GM19023 (cell line): ENCODE measurements at regions not wholly inside any gene's neighbourhood (a gene's known extent, or its start where the extent isn't known, plus 50 kb on each side); places are given as distances from the start of the nearest gene placed in this dataset.
A peak's percentile ranks its signal among the peaks of the same experiment; 100 is the strongest.

Experiments
- ATAC-seq: cut with Tn5 transposase; IDR thresholded peaks from one replicate; pipeline ENCODE4 v1.9.1; 2021; ENCODE audit warnings: mild to moderate bottlenecking, moderate library complexity; ENCODE audit not compliant: unreplicated experiment

DNA sequence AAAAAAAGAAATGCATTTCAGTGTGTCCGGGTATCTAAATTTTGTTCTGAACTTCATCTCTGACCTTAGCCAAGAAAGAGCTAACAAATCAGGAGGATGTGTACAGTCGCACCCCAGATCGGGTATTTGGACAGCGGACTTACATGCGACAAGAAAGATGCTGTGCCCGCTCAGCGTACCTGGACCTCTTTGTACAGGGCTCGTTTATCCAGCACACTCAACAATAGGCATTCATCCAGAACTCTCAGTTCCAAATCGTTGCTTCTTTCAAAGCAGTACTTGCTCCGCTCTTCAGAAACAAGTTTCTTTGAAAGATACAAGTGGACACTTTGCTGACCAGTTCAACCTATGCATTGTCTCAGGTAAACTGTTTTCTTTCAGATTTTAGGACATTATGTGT lies 191.7 kb downstream of the LY86 start:
- ATAC-seq: no peak

DNA sequence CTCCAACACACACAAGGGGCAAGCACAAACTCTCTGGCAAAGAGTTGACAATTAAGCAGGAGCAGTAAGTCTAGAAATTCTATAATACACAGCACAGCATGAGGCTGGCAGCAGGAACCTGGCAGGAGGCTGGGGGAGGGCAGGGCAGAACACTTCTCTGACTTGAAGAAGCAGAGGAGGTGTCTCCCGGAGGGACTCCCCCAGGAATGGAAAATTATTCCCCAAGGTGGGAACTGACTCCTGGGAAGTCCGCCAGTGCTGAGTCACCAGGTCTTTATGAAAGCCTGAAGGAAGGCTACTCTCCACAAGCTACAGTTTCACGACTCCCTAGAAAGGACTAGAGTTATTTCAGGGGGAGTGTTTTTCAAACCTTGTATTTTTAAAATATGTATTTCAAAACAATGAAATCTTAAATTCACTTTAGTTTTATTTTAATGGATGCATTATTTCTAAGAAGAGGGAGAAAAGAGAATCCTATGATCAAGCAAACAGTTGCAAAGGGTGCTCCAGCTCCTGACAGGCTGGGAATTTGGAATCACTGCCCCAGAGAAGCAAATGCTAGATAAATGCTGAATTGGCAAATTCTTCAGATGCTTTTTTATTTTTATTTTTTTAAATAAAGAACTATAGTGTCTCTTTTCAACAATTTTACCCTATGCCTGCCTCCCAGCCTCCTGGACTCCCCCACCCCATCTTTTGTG lies 192.8 kb downstream of the LY86 start:
- ATAC-seq: no peak

DNA sequence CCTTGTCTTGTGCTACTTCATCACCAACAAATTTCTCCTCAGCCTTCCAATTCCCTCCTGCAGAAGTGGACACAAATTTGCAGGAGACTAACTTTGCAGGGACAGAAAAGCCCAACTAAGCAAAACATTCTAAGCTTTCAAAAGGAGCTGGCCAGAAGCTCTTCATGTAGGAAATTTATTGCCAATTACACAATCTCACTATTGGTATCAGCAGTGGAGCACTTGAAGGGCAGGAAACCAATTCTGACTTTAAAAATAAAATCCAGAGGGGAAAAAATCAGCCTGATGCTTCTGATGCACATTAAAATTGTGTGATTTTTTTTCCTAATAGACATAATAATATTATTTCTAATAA lies 193.3 kb downstream of the LY86 start:
- ATAC-seq: no peak

DNA sequence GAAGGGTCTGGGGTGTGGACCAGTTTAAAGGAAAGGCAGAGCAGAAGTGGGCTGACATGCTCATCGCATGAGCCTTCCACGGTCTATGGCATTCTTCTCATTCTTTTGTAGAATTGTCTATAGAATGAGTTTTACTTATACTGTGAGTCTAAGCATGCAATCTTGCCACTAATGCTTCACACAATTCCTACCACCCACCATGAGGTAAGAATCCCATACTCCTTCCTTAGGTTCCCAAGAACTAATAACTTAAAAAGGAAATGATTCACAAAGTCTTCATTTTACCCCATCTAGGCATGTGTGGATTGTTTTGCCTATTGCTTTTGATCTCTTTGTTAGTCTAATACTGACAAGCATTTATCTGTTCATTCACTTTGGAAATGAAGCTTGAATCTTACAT lies 195.2 kb downstream of the LY86 start:
- no peak for ATAC-seq

DNA sequence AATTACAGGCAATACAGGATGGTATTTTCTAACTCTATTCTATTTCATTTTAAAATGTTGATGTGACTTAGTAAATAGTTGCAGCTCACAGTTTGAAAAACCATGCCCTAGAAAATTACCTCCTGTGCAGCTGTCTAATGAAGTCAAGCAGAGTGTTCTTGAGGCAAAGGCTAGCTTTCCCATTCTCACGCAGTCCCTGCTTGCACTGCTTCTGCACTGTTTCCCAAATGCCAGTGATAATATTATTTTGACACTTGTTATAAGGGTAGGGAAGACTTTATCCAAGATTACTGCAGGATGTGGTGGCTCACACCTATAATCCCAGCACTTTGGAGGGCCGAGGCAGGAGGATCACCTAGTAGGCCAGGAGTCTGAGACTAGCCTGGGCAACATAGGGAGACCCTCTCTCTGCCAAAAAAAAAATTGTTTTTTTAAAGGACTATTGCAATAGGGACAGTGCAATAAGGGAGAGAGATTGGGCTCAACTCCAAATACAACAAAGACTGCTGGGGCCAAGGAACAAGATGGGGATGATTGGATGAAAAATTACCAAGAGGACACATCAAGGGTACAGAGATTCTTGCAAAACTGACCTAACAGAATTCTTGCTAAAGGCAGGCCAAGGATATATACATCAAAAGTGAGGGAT lies 196.1 kb downstream of the LY86 start:
- ATAC-seq: no peak

DNA sequence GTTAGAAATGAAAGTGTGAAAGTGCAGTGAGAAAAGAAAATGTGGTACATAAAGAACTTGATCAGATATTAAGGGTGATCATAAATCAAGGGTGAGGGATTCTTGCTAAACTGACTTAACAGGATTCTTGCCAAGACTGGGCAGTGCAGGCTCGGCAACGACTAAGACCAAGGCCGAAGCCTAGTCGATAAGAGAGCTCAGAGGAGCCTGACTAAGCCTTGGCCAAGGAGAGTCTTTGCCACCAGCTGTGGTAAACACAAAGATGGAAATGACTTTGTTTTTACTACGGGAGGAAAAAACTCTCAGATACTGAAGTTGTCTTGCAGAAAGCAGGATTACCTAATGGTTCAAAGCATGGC lies 196.6 kb downstream of the LY86 start:
- no peak for ATAC-seq

DNA sequence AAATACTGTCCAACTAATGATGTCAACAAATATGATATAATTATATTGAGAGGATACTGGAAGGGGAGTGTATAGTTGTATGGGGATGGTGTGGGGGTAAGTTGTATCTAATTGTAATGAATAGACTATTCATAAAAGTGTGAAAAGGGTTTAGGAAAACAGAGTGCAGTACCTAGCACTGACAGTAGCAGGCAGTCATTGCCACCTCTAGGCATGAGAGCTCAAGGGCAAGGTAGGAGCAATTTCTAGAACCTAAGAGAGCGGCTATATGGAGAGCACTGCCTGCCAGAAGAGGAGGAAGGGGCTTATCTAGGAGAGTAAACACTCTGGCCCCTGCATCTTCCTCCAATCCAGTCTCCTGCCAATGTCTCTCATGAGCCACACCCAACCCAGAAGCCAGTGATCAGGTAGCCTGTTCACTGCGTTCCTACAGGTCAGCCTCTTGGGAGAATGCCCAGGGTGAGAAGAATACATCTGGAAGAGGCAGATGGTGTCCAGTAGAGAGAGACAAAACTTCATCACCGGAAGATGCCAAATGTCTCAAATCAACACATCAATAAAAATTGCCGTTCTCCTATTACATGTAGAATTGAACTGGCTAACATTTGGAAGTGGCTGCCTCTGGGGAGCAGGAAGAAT lies 200.0 kb downstream of the LY86 start:
- ATAC-seq: no peak

DNA sequence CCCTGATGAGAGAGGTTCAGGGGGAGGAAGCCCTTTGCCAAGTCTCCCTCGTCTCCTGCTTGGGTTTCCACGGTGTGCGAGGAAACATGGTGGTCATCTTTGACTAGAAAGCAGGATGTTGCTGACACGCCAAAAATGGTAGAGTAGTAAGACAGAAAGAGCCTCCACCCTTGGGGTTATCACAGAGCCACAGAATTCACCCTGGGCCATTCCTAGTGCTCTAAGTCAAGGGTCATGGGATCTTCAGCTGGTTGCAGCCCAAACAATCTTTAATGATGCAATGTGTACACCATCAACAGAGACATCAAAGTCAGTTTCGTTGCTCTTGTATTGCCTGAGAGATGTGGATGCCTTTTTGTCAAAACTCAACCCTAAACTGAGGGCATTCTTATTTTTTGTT lies 201.9 kb downstream of the LY86 start:
- ATAC-seq: no peak

DNA sequence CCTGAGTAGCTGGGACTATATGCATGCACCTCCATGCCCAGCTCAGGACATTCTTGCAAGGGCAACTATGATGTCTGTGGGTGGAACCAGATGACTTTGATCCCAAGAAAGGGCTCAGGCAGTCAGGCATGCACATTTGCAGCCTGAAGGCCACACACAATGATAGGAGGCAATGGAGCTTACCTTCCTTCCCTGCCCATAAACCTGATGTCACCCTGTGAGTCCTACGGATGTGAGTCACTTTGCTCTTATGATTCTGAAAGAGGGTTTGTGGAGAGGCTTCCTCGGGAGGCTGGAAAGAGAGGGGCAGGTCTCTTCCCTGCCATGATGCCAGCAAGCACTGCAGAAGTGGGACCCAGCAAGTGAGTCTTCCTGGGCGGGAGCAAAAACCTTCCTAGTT lies 202.4 kb downstream of the LY86 start:
- no peak for ATAC-seq

DNA sequence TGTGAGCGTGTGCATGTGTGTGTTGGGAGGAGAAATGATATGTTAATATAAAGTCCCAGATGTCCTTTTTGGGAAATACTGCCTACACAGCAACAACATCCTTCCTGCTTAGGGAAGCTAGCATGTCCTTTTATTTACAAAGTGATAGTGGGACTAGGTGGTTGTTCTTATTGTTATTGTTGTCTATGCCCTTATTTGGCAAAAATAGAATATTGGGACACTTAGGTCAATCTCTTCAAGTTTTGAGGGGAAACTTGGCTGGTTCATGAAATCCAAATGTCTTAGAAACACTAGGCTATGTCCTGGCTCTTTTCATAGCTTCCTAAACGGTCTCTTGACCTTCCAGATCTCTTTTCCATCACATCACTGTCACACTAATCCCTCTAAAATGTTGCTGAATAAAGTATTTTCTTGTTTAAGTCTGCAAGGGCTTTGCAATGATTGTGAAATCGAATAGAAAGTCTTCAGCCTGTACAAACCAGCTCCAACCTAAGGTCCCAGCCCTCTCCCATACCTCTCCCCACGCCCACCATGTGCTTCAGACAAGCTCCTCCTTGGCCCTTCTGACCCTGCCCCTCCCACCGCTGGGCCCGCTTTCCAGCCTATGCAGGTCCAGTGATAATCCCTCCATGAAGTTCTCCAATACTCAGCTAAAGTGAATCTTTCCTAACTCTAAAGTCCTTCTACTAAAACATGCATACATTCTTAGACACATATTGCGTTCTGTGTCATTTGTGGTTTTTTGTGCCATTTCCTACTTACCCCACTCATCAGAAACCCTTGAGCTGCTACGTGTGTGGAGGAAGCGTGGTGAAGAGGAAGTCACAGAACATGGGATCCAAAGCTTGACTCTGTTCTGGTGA lies 205.1 kb downstream of the LY86 start:
- ATAC-seq: no peak

DNA sequence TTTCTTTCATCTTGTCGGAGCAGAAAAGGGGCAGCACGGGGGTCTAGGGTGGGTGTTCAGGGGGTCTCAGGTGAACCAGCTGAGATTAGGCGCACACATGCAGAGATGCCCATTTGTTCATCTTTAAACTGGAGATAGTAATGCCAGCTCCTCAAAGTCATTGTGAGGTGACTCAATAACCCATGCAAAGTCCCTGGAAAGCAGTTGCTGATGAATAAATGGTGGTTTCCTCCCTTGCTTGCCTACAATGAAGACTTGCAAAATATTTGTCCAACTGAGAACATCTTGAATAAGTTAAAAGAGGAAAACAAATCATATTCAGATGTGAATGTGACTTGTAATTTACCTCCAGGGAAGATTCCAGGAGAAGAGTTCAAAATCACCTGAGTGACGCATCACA lies 206.9 kb downstream of the LY86 start:
- ATAC-seq: no peak

DNA sequence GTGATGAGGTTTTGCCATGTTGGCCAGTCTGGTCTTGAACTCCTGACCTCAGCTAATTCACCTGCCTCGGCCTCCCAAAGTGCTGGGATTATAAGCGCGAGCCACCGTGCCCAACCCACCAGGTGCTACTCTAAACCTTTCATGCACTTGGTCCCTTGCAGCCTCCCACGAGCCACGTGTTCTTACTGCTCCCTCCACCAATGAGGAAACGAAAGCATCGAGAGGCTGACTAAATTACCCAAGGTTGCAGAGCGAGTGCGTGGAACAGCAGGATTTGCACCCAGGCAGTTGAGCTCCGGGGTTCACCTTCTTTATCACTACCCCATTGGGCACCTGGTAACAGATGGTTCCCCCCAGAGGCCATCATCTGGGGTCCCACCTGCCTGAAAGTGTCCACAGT lies 208.3 kb downstream of the LY86 start:
- no peak for ATAC-seq

DNA sequence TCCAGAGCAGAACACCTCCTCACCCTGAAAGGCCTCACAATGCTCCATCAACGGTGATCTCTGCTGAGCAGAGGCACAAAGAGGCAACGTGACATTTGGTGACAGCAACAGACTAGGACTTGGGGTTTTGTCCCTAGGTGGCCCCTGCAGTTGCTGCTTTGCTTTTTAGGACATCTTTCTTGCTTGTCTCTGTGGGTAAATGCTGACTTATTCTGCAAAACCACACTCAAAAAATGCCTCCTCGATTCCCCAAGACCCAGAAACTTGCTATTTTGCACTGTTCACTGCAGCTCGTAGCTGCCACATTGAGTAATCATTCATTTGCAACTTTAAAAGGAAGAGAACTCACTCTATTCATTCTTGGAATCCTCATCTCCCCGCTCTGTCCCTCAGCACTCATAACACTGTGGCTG lies 209.9 kb downstream of the LY86 start:
- ATAC-seq: peak; percentile 43

DNA sequence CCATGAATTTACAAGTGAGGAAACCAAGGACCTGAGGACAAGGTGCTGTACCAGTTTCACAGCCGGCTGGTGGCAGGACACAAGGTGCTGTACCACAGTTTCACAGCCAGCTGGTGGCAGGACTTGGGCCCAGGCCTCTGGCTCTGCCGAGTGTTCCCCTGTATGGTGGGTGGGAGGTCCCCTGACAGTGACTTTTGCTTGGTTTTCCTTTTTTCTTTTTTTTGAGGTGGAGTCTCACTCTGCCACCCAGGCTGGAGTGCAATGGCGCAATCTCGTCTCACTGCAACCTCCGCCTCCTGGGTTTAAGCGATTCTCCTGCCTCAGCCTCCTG lies 212.4 kb downstream of the LY86 start:
- no peak for ATAC-seq

DNA sequence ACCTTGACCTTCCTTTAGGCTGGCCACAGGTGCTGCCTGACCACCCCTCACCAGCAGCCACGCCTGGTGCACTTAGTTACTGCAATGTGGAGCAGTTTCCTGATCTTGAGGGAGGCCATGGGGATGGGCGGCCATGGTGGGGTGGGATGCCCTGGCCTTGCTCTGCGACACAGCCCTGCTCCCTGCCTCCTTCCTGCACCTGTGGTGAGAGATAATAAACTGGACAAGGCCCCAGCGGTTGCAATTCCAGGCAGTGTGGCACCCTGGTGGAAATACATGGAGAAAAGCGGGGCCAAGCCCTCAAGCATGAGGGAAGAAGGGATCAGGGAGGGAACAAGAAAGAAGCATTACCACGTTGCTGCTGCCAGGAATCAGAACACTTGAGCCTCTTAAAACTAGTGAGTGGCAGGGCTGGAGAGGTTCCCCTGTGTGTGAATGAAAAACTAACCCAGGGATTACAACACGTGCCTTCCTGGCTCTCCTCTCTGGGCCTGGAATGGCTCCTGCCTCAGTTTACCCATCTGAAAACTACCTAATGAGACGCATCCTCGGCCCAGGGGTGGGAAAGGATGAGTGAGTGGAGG lies 213.2 kb downstream of the LY86 start:
- ATAC-seq: no peak

DNA sequence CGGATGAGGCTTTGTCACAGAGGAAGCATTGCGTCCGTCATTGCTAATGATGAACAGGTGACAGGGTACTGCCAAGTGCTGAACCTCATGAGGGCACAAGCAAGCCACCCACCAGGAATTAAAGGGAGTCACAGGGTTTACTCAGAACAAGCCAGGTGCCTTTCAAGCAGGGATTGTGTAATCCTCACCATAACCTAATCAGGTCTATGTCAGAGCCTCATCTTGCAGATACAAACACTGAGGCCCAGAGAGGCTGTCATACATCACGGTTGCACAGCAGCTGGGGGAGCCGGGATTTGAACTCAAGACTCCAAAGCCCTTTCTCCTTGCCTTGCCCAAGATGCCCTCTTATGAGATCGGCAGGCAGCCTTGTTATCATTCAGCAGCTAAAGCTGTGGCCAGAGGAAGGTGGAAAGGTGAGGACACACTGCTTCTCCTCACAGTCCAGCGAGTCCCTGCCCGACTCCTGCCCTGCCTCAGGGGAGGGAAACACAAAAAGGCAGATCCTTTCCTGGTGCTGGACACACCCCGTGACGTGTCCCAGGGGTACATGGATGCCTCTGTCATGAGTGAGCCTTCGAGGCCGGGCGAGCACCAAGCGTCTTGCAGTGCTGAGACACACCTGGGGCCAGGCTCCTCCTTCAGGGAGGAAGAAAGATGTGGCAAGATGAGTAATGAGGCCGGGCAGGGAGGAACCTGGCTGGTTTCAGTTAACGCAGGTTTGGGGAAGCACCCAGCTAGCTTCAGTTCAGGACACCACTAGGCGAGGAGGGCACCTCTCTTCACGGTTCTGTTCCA lies 214.9 kb downstream of the LY86 start:
- peak; percentile 60 for ATAC-seq

DNA sequence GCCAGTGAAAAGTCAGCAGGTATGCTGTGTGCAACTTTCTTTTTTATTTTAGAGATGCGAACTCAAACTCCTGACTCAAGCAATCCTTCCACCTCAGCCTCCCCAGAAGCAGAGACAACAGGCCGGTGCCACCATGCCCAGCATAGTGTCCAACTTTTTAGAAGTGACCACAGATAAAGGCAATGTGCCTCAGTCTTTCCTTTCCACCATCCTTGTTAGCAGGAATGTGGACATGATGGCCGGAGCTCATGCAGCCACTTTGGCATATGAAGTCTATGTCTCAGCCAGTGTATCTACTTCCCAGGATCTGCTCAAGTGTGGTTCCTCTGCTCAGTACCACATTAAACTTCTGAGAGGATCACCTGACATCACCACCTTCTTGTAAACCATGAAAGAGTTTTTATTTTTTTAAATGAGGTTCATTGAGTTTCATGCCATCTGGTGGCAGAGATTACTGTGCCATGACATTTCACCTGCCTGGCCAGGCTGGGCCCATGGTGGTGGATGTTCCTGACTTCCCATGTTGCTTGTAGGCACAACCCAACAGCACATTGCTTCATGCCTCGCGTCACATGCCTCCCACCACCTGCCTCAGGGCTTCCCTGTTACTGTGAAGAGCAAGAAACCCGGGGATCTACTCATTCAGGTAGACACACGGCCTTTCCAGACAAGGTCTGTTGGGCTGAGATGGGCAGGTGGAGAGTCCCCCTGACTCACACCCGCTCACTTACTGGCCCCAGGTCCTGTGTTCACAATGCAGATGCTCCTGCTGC lies 216.5 kb downstream of the LY86 start:
- no peak for ATAC-seq

DNA sequence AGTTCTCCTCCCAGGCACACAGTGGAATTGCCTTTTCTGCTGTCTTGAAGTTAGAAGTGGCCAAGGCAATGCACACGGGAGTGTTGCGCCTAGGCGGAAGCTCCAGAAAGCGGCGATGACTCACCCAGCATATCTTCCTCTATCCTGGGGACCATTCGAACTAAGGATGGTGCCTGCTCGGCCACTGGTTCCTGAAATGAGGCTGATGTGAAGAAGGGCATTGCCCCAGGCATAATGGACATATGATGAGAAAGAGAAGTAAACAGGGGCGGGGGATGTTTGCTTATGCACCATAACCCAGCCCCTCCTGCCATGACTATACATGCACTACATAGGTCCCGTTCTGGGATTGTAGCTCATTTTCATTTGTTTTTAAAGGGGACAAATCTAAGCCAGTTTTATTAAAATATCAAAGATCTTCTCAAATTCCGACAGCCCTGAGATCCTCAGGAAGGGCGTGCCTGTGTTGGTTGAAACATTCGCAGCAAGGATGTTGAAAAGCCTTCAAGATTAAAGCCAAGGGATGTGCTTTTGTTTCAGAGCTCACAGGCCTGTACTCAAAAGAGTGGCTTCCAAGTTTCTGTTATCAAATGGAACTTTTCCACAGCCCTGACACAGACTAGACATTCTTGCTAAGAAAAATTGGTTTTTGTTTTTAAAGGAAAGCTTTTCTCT lies 218.5 kb downstream of the LY86 start:
- ATAC-seq: no peak

DNA sequence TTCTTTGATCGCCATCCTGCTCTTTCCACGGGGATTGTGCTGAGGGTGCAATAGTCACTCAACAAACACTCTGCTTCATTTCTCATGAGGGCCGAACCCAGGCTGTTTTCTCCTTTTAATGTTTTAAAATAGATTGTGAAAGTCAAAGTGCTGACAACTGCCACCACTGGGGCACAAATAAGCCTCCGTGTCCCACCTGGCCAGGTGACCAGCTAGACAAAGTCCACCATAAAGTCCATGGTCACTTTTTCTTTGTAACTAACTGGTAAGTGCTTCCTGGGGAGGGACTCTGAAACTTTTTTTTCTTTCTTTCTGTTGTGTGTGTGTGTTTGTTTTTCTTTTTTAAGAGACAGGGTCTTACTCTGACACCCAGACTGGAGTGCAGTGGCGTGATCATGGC lies 219.8 kb downstream of the LY86 start:
- no peak for ATAC-seq
